DOHH2 (cell line): ENCODE measurements at regions not wholly inside any gene's neighbourhood (a gene's known extent, or its start where the extent isn't known, plus 50 kb on each side); places are given as distances from the start of the nearest gene placed in this dataset.

Experiments
- H3F3A ChIP-seq: fragments of 200-600 bp; sonication (generic), shearing (Covaris generic); 2 replicates; pipeline ENCODE4 v1.6.0; 2016; ENCODE audit warnings: antibody characterized with exemption, mild to moderate bottlenecking; ENCODE audit not compliant: control insufficient read depth, insufficient read depth
- H3K27ac ChIP-seq: fragments of 200-600 bp; sonication (generic); 2 replicates; pipeline ENCODE4 v1.5.1; 2014; ENCODE audit warnings: low read depth, mild to moderate bottlenecking, low read length, moderate library complexity
- H3K27me3 ChIP-seq: fragments of 200-600 bp; sonication (generic); 2 replicates; pipeline ENCODE4 v1.6.1; 2014; ENCODE audit warnings: mild to moderate bottlenecking, low read length, mixed read lengths; ENCODE audit not compliant: control insufficient read depth
- H3K36me3 ChIP-seq: fragments of 200-600 bp; sonication (generic); 2 replicates; pipeline ENCODE4 v1.6.1; 2014; ENCODE audit warnings: mild to moderate bottlenecking, low read length, moderate library complexity, mixed read lengths; ENCODE audit not compliant: control insufficient read depth
- H3K4me1 ChIP-seq: fragments of 200-600 bp; sonication (generic); 2 replicates; pipeline ENCODE4 v1.6.1; 2014; ENCODE audit warnings: mild to moderate bottlenecking, low read length, mixed read lengths; ENCODE audit not compliant: control insufficient read depth
- H3K4me2 ChIP-seq: fragments of 200-600 bp; sonication (generic); 2 replicates; pipeline ENCODE4 v1.6.0; 2014; ENCODE audit warnings: mild to moderate bottlenecking, low read length, moderate library complexity
- H3K4me3 ChIP-seq: fragments of 200-600 bp; sonication (generic); 2 replicates; pipeline ENCODE4 v1.5.1; 2014; ENCODE audit warnings: mild to moderate bottlenecking, low read length, mixed read lengths
- H3K79me2 ChIP-seq: fragments of 200-600 bp; sonication (generic); 2 replicates; pipeline ENCODE4 v1.6.1; 2014; ENCODE audit warnings: mild to moderate bottlenecking, low read length, mixed read lengths; ENCODE audit not compliant: control insufficient read depth
- H3K9me2 ChIP-seq: fragments of 200-600 bp; sonication (generic); replicated peaks from 2 replicates; pipeline ENCODE4 v1.6.1; 2014; ENCODE audit warnings: mild to moderate bottlenecking, low read length, mixed read lengths; ENCODE audit not compliant: control insufficient read depth
- H3K9me3 ChIP-seq: fragments of 200-600 bp; sonication (generic); 2 replicates; pipeline ENCODE4 v1.6.1; 2014; ENCODE audit warnings: antibody characterized with exemption, low read length, mixed read lengths; ENCODE audit not compliant: control insufficient read depth, insufficient read depth
- H4K20me1 ChIP-seq: fragments of 200-600 bp; sonication (generic); 2 replicates; pipeline ENCODE4 v1.6.0; 2014; ENCODE audit warnings: low read depth, mild to moderate bottlenecking, antibody characterized with exemption, low read length, moderate library complexity; ENCODE audit not compliant: control insufficient read depth, insufficient read depth
- EZH2phosphoT487 ChIP-seq: fragments of 200-600 bp; sonication (generic); IDR thresholded peaks from 2 replicates; pipeline ENCODE4 v1.6.1; 2017; ENCODE audit warnings: borderline replicate concordance, mild to moderate bottlenecking, antibody characterized with exemption, low read length, moderate library complexity, mixed read lengths
- TF ChIP-seq, protein P1 (sequence below): fragments of 200-600 bp; sonication (generic); IDR thresholded peaks from one replicate; pipeline ENCODE4 v1.5.1; 2014; ENCODE audit warnings: antibody characterized with exemption, mild to moderate bottlenecking, low read depth, low read length; ENCODE audit not compliant: poor library complexity, severe bottlenecking

GRCh38 chr5:110134963-110135935 lies 445.5 kb downstream of the MAN2A1 start:
- Histone ChIP-seq H3K36me3 (no peaks in the 10 kb centered on the region), H3K9me3 (peaks cover 4% of the 10 kb centered on the region; the same call in 1 of the 2 replicates), H3K27me3 (no peaks in the 10 kb centered on the region), H3K4me2 (no peak overlapping the region), H3K9me2 (no peaks in the 10 kb centered on the region), H4K20me1 (no peaks in the 10 kb centered on the region), H3K27ac (no peak overlapping the region), H3K4me3 (no peak overlapping the region), H3F3A (no peaks in the 10 kb centered on the region), H3K4me1 (no peaks in the 10 kb centered on the region), H3K79me2 (no peaks in the 10 kb centered on the region)
- no peak for TF ChIP-seq EZH2phosphoT487
- TF ChIP-seq, protein P1, sequence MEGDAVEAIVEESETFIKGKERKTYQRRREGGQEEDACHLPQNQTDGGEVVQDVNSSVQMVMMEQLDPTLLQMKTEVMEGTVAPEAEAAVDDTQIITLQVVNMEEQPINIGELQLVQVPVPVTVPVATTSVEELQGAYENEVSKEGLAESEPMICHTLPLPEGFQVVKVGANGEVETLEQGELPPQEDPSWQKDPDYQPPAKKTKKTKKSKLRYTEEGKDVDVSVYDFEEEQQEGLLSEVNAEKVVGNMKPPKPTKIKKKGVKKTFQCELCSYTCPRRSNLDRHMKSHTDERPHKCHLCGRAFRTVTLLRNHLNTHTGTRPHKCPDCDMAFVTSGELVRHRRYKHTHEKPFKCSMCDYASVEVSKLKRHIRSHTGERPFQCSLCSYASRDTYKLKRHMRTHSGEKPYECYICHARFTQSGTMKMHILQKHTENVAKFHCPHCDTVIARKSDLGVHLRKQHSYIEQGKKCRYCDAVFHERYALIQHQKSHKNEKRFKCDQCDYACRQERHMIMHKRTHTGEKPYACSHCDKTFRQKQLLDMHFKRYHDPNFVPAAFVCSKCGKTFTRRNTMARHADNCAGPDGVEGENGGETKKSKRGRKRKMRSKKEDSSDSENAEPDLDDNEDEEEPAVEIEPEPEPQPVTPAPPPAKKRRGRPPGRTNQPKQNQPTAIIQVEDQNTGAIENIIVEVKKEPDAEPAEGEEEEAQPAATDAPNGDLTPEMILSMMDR = no peak

DNA sequence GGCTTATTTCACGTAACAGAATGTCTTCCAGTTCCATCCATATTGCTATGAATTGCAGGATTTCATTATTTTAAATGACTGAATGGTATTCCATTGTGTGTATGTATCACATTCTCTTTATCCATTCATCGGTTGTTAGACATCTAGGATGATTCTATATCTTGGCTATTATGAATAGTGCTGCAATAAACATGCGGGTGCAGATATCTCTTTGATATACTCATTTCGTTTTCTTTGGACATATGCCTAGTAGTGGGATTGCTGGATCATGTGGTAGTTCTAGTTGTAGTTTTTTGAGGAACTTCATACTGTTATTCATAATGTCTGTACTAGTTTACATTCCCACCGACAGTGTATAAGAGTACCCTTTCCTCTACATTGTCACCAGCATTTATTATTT lies 460.5 kb downstream of the MAN2A1 start:
- Histone ChIP-seq H3K27me3 (no peaks in the 10 kb centered on the region), H3K27ac (no peak overlapping the region), H3K4me1 (no peaks in the 10 kb centered on the region), H3F3A (no peaks in the 10 kb centered on the region), H3K4me2 (no peak overlapping the region), H4K20me1 (no peaks in the 10 kb centered on the region), H3K79me2 (no peaks in the 10 kb centered on the region), H3K36me3 (no peaks in the 10 kb centered on the region), H3K9me3 (no peaks in the 10 kb centered on the region), H3K4me3 (no peak overlapping the region), H3K9me2 (no peaks in the 10 kb centered on the region)
- no peak for TF ChIP-seq EZH2phosphoT487
- TF ChIP-seq, protein P1 = no peak

DNA sequence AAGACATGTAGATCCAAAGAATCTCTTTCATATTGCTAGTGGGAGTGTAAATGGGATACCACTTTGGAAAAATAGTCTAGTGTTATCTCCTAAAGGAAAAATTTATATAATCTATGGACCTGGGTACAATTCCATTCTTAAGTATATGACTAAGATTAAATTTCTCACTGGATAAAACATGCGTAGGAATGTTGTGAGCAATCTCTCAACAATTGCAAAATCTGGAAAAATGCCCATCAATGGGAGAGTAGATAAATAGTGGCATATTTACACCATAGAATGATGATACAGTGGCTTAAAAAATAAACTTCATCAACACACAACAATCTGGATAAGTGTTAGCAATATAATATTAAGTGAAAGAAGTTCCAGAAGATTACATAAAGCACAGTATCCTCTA lies 469.5 kb downstream of the MAN2A1 start:
- Histone ChIP-seq H3F3A (no peaks in the 10 kb centered on the region), H3K9me2 (no peaks in the 10 kb centered on the region), H4K20me1 (no peaks in the 10 kb centered on the region), H3K36me3 (no peaks in the 10 kb centered on the region), H3K79me2 (no peaks in the 10 kb centered on the region), H3K9me3 (no peaks in the 10 kb centered on the region), H3K27ac (no peak overlapping the region), H3K4me3 (no peak overlapping the region), H3K4me1 (no peaks in the 10 kb centered on the region), H3K27me3 (no peaks in the 10 kb centered on the region), H3K4me2 (no peak overlapping the region)
- no peak for TF ChIP-seq EZH2phosphoT487
- TF ChIP-seq, protein P1 = no peak
